ENCODE measurements at regions not wholly inside any gene's neighbourhood (a gene's known extent, or its start where the extent isn't known, plus 50 kb on each side); places are given as distances from the start of the nearest gene placed in this dataset.

DNA sequence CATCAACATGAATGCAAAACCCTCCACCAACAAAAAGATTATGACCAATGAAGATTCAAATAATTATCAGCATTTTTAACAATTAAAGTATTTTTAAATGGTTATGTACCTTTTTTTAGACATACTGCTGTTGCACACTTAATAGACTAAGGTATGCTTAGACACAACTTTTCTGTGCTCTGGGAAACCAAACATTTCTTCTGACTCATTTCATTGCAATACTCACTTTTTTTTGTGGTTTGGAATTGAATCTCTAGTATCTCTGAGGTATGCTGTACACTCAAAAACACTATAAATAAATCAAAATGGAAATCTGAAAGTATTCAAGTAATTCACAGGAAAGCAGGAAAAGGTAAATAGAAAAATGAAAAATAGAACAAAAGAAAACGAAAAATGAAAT lies 247.9 kb upstream of the POU3F3 start:
- no peak overlapping the region for H2BK120ac ChIP-seq (replicated peaks; ENCODE audit: low read depth, low read length)
- DNase-seq (ENCODE audit: low read depth in 1 of 2, low spot score in 2 of 2) (no peak), FAIRE-seq (no peak)
- H3K23ac ChIP-seq (ENCODE audit: insufficient read length): no peak overlapping the region
- H2BK20ac ChIP-seq (ENCODE audit: low read length): no peak overlapping the region
- H3K4me1 ChIP-seq (replicated peaks in 1 of 4; ENCODE audit: control insufficient read depth in 3 of 4, insufficient read depth in 4 of 4, low read length in 3 of 4): no peaks in the 10 kb centered on the region
- peaks cover 0 to 4% (median 0%) of the 10 kb centered on the region in 4 experiments; a peak in 1 of 8 replicates for H3K36me3 ChIP-seq (ENCODE audit: control insufficient read depth in 2 of 4, insufficient read depth in 4 of 4, low read length in 3 of 4)
- peaks cover 8 to 29% of the 10 kb centered on the region in 2 experiments for H3K9me3 ChIP-seq (ENCODE audit: insufficient read depth in 2 of 2, low read depth in 1 of 2, low read length in 1 of 2)
- no peak overlapping the region for H3K4me2 ChIP-seq (ENCODE audit: insufficient read depth in 1 of 2, low read depth in 2 of 2, low read length in 2 of 2)
- WGBS, 2 experiments (ENCODE audit: extremely low coverage in 1 of 2, insufficient coverage in 1 of 2, insufficient read length in 1 of 2, insufficient replicate concordance in 2 of 2, low coverage in 1 of 2, low lambda C conversion rate in 2 of 2, missing lambda C conversion rate in 1 of 2): 95% methylated on average over 1 of the region's 1 CpG; no CpG with 5 or more reads in 1 of the 2 experiments
- no peak overlapping the region for H4K5ac ChIP-seq (ENCODE audit: insufficient read length, low read depth, low read length)
- H3K79me1 ChIP-seq (ENCODE audit: low read depth, low read length): no peaks in the 10 kb centered on the region
- H3K18ac ChIP-seq (ENCODE audit: extremely low read depth, low read length): no peak overlapping the region
- no peak overlapping the region for H3K4ac ChIP-seq (replicated peaks; ENCODE audit: insufficient read length, low read depth, low read length)
- H3K14ac ChIP-seq (ENCODE audit: insufficient read length): no peak overlapping the region
- H3K23me2 ChIP-seq (ENCODE audit: low read depth, low read length): no peaks in the 10 kb centered on the region
- POLR2A ChIA-PET (ENCODE audit: partially characterized antibody): no interaction called here
- H4K8ac ChIP-seq (ENCODE audit: extremely low read depth, insufficient read depth, low read length): no peak overlapping the region
- H2AFZ ChIP-seq (ENCODE audit: low read length): no peak overlapping the region
- H2AK5ac ChIP-seq (ENCODE audit: low read depth, low read length): no peak overlapping the region
- H2BK15ac ChIP-seq (ENCODE audit: low read length): no peak overlapping the region
- CTCF ChIA-PET (ENCODE audit: partially characterized antibody): no interaction called here
- H3K56ac ChIP-seq (replicated peaks; ENCODE audit: insufficient read length, low read depth, low read length): no peak overlapping the region
- H3K4me3 ChIP-seq (ENCODE audit: extremely low read depth in 1 of 4, insufficient read depth in 2 of 4, low read depth in 3 of 4, low read length in 4 of 4): no peak overlapping the region
- no peaks in the 10 kb centered on the region for H3K79me2 ChIP-seq (ENCODE audit: control insufficient read depth in 1 of 2, insufficient read depth in 2 of 2, low read length in 2 of 2)
- H4K91ac ChIP-seq (replicated peaks; ENCODE audit: insufficient read length, low read length): no peak overlapping the region
- no peak overlapping the region for H3K9ac ChIP-seq (replicated peaks in 1 of 4; ENCODE audit: extremely low read depth in 1 of 4, low read depth in 3 of 4, low read length in 3 of 4)
- no peak overlapping the region for H2BK5ac ChIP-seq (ENCODE audit: low read depth, low read length)
- no peaks in the 10 kb centered on the region for H3K27me3 ChIP-seq (replicated peaks in 1 of 4; ENCODE audit: control insufficient read depth in 3 of 4, extremely low read depth in 1 of 4, insufficient read depth in 3 of 4, low read length in 3 of 4)
- H3K27ac ChIP-seq (ENCODE audit: low read depth, low read length): no peak overlapping the region
- H4K20me1 ChIP-seq (replicated peaks in 1 of 2; ENCODE audit: control insufficient read depth in 1 of 2, insufficient read depth in 2 of 2, low read length in 2 of 2): no peaks in the 10 kb centered on the region
- no peak overlapping the region for H2BK12ac ChIP-seq (ENCODE audit: low read depth, low read length)
- TF ChIP-seq KDM4A (IDR thresholded peaks at IDR 0.05; ENCODE audit: low read depth, low read length, severe bottlenecking) (no peak), KDM5A (IDR thresholded peaks at IDR 0.05; ENCODE audit: low read length) (no peak), JUN (IDR thresholded peaks at IDR 0.05; ENCODE audit: low read depth, low read length) (no peak), EP300 (IDR thresholded peaks at IDR 0.05; ENCODE audit: borderline replicate concordance in 1 of 2, low read depth in 2 of 2, low read length in 2 of 2) (no peak), SIN3A (conservative IDR thresholded peaks at IDR 0.05 in 1 of 2, IDR thresholded peaks at IDR 0.05 in 1 of 2; ENCODE audit: low read depth in 1 of 2, low read length in 2 of 2) (no peak), SP2 (IDR thresholded peaks at IDR 0.05; ENCODE audit: low read length) (no peak), SP4 (IDR thresholded peaks at IDR 0.05; ENCODE audit: low read length) (no peak), TBP (IDR thresholded peaks at IDR 0.05; ENCODE audit: low read depth, low read length) (no peak), HDAC6 (IDR thresholded peaks at IDR 0.05; ENCODE audit: low read depth, low read length) (no peak), HDAC2 (IDR thresholded peaks at IDR 0.05; ENCODE audit: borderline replicate concordance in 1 of 2, low read depth in 2 of 2, low read length in 2 of 2) (no peak), TCF12 (IDR thresholded peaks at IDR 0.05; ENCODE audit: low read depth, low read length) (no peak), EGR1 (IDR thresholded peaks at IDR 0.05; ENCODE audit: borderline replicate concordance, low read depth, low read length) (no peak), EZH2 (IDR thresholded peaks at IDR 0.05; ENCODE audit: low read depth, low read length, severe bottlenecking) (no peak)
- TF ChIP-seq, protein P1, sequence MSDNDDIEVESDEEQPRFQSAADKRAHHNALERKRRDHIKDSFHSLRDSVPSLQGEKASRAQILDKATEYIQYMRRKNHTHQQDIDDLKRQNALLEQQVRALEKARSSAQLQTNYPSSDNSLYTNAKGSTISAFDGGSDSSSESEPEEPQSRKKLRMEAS (IDR thresholded peaks at IDR 0.05): no peak

All from H1 (cell line).